Esophagus muscularis mucosa (tissue), 4 donors: ENCODE measurements at regions not wholly inside any gene's neighbourhood (a gene's known extent, or its start where the extent isn't known, plus 50 kb on each side); places are given as distances from the start of the nearest gene placed in this dataset.

Experiments
- EP300 ChIP-seq: sonication (generic); formaldehyde crosslinking; IDR thresholded peaks from one replicate; pipeline ENCODE4 v1.6.1; 2017; ENCODE audit warnings: antibody characterized with exemption
- POLR2A ChIP-seq: fragments of 450-650 bp; IDR thresholded peaks from one replicate; pipeline ENCODE4 v1.6.1; 2017; ENCODE audit warnings: antibody characterized with exemption, moderate library complexity, mild to moderate bottlenecking, low read depth
- TF ChIP-seq, protein P1 (sequence below), 3 experiments: fragments of 200-600 bp in 2 of 3; fragments of 450-650 bp in 1 of 3; sonication (generic) in 2 of 3; IDR thresholded peaks; one replicate each; pipeline ENCODE4 v1.5.1; 2017 to 2019; ENCODE audit warnings: antibody characterized with exemption in 3 of 3, mild to moderate bottlenecking in 2 of 3, moderate library complexity in 1 of 3

DNA sequence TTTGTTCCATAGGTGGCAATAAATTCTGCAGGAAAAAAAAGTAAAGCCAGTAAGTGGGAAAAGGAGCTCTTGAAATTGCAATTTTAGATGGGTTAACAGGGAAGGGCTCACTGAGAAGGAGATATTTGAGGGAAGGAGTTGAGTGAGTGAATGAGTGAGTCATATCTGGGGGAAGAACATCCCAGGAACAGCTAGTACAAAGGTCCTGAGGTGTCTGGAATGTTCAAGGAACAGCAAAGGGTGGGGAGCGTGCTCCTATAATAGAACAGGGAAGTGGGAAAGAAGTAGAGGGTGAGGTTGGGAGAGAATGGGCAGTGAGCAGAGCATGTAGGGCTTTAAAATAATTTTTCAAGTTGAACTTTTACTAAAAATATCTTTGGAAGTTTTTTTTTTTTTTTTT lies 68.0 kb upstream of the PSME4 start:
- TF ChIP-seq EP300 (no peak), POLR2A (no peak)
- TF ChIP-seq, protein P1, sequence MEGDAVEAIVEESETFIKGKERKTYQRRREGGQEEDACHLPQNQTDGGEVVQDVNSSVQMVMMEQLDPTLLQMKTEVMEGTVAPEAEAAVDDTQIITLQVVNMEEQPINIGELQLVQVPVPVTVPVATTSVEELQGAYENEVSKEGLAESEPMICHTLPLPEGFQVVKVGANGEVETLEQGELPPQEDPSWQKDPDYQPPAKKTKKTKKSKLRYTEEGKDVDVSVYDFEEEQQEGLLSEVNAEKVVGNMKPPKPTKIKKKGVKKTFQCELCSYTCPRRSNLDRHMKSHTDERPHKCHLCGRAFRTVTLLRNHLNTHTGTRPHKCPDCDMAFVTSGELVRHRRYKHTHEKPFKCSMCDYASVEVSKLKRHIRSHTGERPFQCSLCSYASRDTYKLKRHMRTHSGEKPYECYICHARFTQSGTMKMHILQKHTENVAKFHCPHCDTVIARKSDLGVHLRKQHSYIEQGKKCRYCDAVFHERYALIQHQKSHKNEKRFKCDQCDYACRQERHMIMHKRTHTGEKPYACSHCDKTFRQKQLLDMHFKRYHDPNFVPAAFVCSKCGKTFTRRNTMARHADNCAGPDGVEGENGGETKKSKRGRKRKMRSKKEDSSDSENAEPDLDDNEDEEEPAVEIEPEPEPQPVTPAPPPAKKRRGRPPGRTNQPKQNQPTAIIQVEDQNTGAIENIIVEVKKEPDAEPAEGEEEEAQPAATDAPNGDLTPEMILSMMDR (IDR thresholded peaks at IDR 0.05): no peak
